HCT116 (cell line): ENCODE measurements at regions not wholly inside any gene's neighbourhood (a gene's known extent, or its start where the extent isn't known, plus 50 kb on each side); places are given as distances from the start of the nearest gene placed in this dataset.

Source experiments
- ATAC-seq: fragments of 200-7000 bp; cut with Tn5 transposase; 2 replicates; pipeline ENCODE4 v1.9.1; 2020; ENCODE audit warnings: mild to moderate bottlenecking, moderate library complexity
- BruUV-seq: library from RNA; stranded (reverse); fragments of 400-500 nt; replicated peaks from 2 replicates; lab custom pipeline; 2021; lab: Mats Ljungman, UMichigan
- CTCF ChIA-PET: fragments of 300-600 bp; sonication (Branson Sonifier 250); formaldehyde crosslinking; loops from one replicate; lab custom pipeline; 2021; ENCODE audit warnings: antibody characterized with exemption; lab: Charles Lee
- POLR2A ChIA-PET: fragments of 300-600, 350-600 bp; sonication (Branson Sonifier 250); formaldehyde crosslinking; loops from one replicate; lab custom pipeline; 2021; ENCODE audit warnings: antibody characterized with exemption; lab: Charles Lee
- RAD21 ChIA-PET, 2 experiments: fragments of 300-600 bp; sonication (Branson Sonifier 250); formaldehyde crosslinking; loops; one replicate each; lab custom pipeline; 2023; ENCODE audit warnings: low total read pairs in 2 of 2; ENCODE audit not compliant: uncharacterized antibody in 2 of 2, unreplicated experiment in 2 of 2, low non-redundant PET in 1 of 2; lab: Charles Lee
- DNase-seq: peaks from one replicate; pipeline ENCODE4 v3.0.0-alpha.2; 2010; ENCODE audit warnings: low read depth, low spot score
- H2AFZ ChIP-seq: fragments of 200-600 bp; shearing (Covaris generic), sonication (generic); 2 replicates; pipeline ENCODE4 v1.6.1; 2017; ENCODE audit warnings: low read depth, mixed run types, mixed read lengths, antibody characterized with exemption, low read length; ENCODE audit not compliant: poor library complexity, severe bottlenecking
- H3K27ac ChIP-seq: 2 replicates; pipeline ENCODE4 v1.5.1; 2012; ENCODE audit warnings: low read depth, low read length
- H3K27me3 ChIP-seq: fragments of 200-600 bp; sonication (generic); 2 replicates; pipeline ENCODE4 v1.6.1; 2016; ENCODE audit warnings: mixed run types, low read length, mixed read lengths; ENCODE audit not compliant: insufficient read depth
- H3K36me3 ChIP-seq, 2 experiments: fragments of 200-500 bp in 1 of 2; fragments of 200-600 bp in 1 of 2; sonication (Bioruptor generic) in 1 of 2; sonication (generic) in 1 of 2; 2 replicates each; pipeline versions ENCODE4 v1.5.1 to v1.6.1; 2014 to 2016; ENCODE audit warnings: low read length in 2 of 2, inconsistent platforms in 1 of 2, mixed read lengths in 1 of 2, mixed run types in 1 of 2; ENCODE audit not compliant: insufficient read depth in 2 of 2, control insufficient read depth in 1 of 2
- H3K4me1 ChIP-seq, 2 experiments: fragments of 200-600 bp in 1 of 2; sonication (generic) in 1 of 2; 2 replicates each; pipeline versions ENCODE4 v1.5.1 to v1.6.1; 2012 to 2017; ENCODE audit warnings: low read length in 2 of 2, inconsistent platforms in 1 of 2, mild to moderate bottlenecking in 1 of 2, mixed read lengths in 1 of 2, mixed run types in 1 of 2, moderate library complexity in 1 of 2; ENCODE audit not compliant: insufficient read depth in 2 of 2, control insufficient read depth in 1 of 2
- H3K4me2 ChIP-seq: fragments of 200-600 bp; sonication (generic); 2 replicates; pipeline ENCODE4 v1.6.1; 2017; ENCODE audit warnings: mixed run types, low read length, mixed read lengths
- H3K4me3 ChIP-seq, 2 experiments: fragments of 200-600 bp in 1 of 2; sonication (generic) in 1 of 2; replicated peaks in 1 of 2; 2 replicates each; pipeline ENCODE4 v1.5.1; 2011 to 2016; ENCODE audit warnings: low read length in 2 of 2, control low read depth in 1 of 2, low read depth in 1 of 2, mild to moderate bottlenecking in 1 of 2, mixed read lengths in 1 of 2, mixed run types in 1 of 2
- H3K79me2 ChIP-seq: fragments of 200-600 bp; sonication (generic); 2 replicates; pipeline ENCODE4 v1.6.1; 2017; ENCODE audit warnings: mild to moderate bottlenecking, mixed run types, low read length, moderate library complexity, mixed read lengths; ENCODE audit not compliant: insufficient read depth
- H3K9ac ChIP-seq: fragments of 200-600 bp; sonication (generic); 2 replicates; pipeline ENCODE4 v1.6.1; 2016; ENCODE audit warnings: low read length, mixed read lengths
- H3K9me2 ChIP-seq: fragments of 200-600 bp; sonication (generic), shearing (Covaris generic); 2 replicates; pipeline ENCODE4 v1.6.1; 2017; ENCODE audit warnings: mixed run types, mild to moderate bottlenecking, moderate library complexity; ENCODE audit not compliant: insufficient read depth
- H3K9me3 ChIP-seq, 2 experiments: fragments of 200-500 bp in 1 of 2; fragments of 200-600 bp in 1 of 2; sonication (Bioruptor generic) in 1 of 2; sonication (generic) in 1 of 2; 2 replicates each; pipeline ENCODE4 v1.6.1; 2014 to 2017; ENCODE audit warnings: low read length in 2 of 2, mixed read lengths in 2 of 2, inconsistent platforms in 1 of 2, low read depth in 1 of 2, mild to moderate bottlenecking in 1 of 2, mixed run types in 1 of 2, moderate library complexity in 1 of 2; ENCODE audit not compliant: control insufficient read depth in 1 of 2, insufficient read depth in 1 of 2
- H4K20me1 ChIP-seq: fragments of 200-600 bp; sonication (generic), shearing (Covaris generic); 2 replicates; pipeline ENCODE4 v1.6.1; 2017; ENCODE audit warnings: mixed run types, mild to moderate bottlenecking, moderate library complexity; ENCODE audit not compliant: insufficient read depth
- CBX3 ChIP-seq: IDR thresholded peaks from 2 replicates; pipeline ENCODE4 v1.6.1; 2012; ENCODE audit warnings: low read depth
- EGR1 ChIP-seq: IDR thresholded peaks from 2 replicates; pipeline ENCODE4 v1.6.1; 2012; ENCODE audit warnings: low read depth
- ELF1 ChIP-seq: IDR thresholded peaks from 2 replicates; pipeline ENCODE4 v1.6.1; 2012; ENCODE audit warnings: low read depth, borderline replicate concordance
- EZH2phosphoT487 ChIP-seq: fragments of 200-600 bp; IDR thresholded peaks from 2 replicates; pipeline ENCODE4 v1.6.1; 2018; ENCODE audit warnings: antibody characterized with exemption, borderline replicate concordance
- POLR2A ChIP-seq: IDR thresholded peaks from 2 replicates; pipeline ENCODE4 v1.7.0; 2011; ENCODE audit warnings: borderline replicate concordance; ENCODE audit not compliant: insufficient read depth, insufficient read length; ENCODE audit errors: extremely low read depth
- SIN3A ChIP-seq: IDR thresholded peaks from 2 replicates; pipeline ENCODE4 v1.6.1; 2012; ENCODE audit warnings: low read depth
- SP1 ChIP-seq: IDR thresholded peaks from 2 replicates; pipeline ENCODE4 v1.6.1; 2012; ENCODE audit warnings: low read depth
- TCF7L2 ChIP-seq: IDR thresholded peaks from 2 replicates; pipeline ENCODE4 v1.7.0; 2011; ENCODE audit warnings: borderline replicate concordance, inconsistent platforms; ENCODE audit not compliant: insufficient read depth, insufficient read length; ENCODE audit errors: extremely low read depth
- ZFX ChIP-seq: fragments of 450-650 bp; IDR thresholded peaks from 2 replicates; pipeline ENCODE4 v1.6.1; 2017
- intact Hi-C: fragments of 100-400 bp; cut with micrococcal nuclease; formaldehyde crosslinking; loops from 2 replicates; pipeline ENCODE4 v1.10.0; 2022
- TF ChIP-seq, protein P1 (sequence below): IDR thresholded peaks from 2 replicates; pipeline ENCODE4 v1.6.1; 2011; ENCODE audit warnings: mild to moderate bottlenecking, low read length, moderate library complexity; ENCODE audit not compliant: insufficient replicate concordance; ENCODE audit errors: extremely low read depth
- TF ChIP-seq, protein P2 (sequence below): IDR thresholded peaks from 2 replicates; pipeline ENCODE4 v1.6.1; 2012

DNA sequence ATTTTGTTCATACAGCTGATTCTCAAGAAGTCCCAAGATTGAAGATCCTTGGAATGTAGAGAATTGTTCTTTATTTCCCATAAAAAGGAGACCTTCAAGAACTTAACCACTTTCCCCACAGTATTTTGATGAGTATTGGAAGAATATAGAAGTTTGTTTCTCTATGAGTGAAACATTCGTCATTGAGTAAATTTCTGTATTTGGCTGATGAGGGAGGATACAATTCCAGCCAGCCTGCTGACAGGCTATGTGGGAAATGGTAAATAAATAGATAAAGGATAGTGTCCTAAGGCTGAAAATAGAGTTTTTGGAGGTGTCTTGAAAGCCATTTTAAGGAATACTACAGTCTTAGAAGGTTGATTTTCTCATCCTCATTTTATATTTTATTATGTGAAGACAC, 1076.1 kb downstream of the ROBO2 start:
- Histone ChIP-seq H3K27ac (no peak overlapping the region), H3K4me3 (no peak overlapping the region), H3K79me2 (no peaks in the 10 kb centered on the region), H3K9ac (no peak overlapping the region), H3K4me2 (no peak overlapping the region), H3K36me3 (no peaks in the 10 kb centered on the region), H3K9me3 (peaks cover 4 to 24% of the 10 kb centered on the region in 2 experiments; a peak in 3 of 4 replicates), H3K9me2 (no peaks in the 10 kb centered on the region), H4K20me1 (no peaks in the 10 kb centered on the region), H3K4me1 (no peaks in the 10 kb centered on the region), H2AFZ (no peak overlapping the region), H3K27me3 (no peaks in the 10 kb centered on the region)
- ChIA-PET RAD21 (no interaction called here), POLR2A (no interaction called here), CTCF (no interaction called here)
- ATAC-seq: no peak
- no peak for DNase-seq
- no TSS peak for BruUV-seq
- intact Hi-C loops: no loop called here
- no peak for TF ChIP-seq ZFX
- TF ChIP-seq, protein P1, sequence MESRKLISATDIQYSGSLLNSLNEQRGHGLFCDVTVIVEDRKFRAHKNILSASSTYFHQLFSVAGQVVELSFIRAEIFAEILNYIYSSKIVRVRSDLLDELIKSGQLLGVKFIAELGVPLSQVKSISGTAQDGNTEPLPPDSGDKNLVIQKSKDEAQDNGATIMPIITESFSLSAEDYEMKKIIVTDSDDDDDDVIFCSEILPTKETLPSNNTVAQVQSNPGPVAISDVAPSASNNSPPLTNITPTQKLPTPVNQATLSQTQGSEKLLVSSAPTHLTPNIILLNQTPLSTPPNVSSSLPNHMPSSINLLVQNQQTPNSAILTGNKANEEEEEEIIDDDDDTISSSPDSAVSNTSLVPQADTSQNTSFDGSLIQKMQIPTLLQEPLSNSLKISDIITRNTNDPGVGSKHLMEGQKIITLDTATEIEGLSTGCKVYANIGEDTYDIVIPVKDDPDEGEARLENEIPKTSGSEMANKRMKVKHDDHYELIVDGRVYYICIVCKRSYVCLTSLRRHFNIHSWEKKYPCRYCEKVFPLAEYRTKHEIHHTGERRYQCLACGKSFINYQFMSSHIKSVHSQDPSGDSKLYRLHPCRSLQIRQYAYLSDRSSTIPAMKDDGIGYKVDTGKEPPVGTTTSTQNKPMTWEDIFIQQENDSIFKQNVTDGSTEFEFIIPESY: no peak
- no peak for TF ChIP-seq EZH2phosphoT487
- no peak for TF ChIP-seq POLR2A
- TF ChIP-seq SIN3A: no peak
- no peak for TF ChIP-seq CBX3
- no peak for TF ChIP-seq EGR1
- TF ChIP-seq ELF1: no peak
- TF ChIP-seq, protein P2, sequence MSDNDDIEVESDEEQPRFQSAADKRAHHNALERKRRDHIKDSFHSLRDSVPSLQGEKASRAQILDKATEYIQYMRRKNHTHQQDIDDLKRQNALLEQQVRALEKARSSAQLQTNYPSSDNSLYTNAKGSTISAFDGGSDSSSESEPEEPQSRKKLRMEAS: no peak
- no peak for TF ChIP-seq SP1
- no peak for TF ChIP-seq TCF7L2
